H1 (cell line): ENCODE measurements at regions not wholly inside any gene's neighbourhood (a gene's known extent, or its start where the extent isn't known, plus 50 kb on each side); places are given as distances from the start of the nearest gene placed in this dataset.

Source experiments
- BRCA1 ChIP-seq: IDR thresholded peaks from 2 replicates; pipeline ENCODE4 v1.6.1; 2012; ENCODE audit warnings: low read depth, low read length, improper control_type of control experiment
- CREB1 ChIP-seq: IDR thresholded peaks from 2 replicates; pipeline ENCODE4 v1.6.1; 2012; ENCODE audit warnings: inconsistent platforms
- FOSL1 ChIP-seq: IDR thresholded peaks from 2 replicates; pipeline ENCODE4 v1.6.1; 2011; ENCODE audit warnings: mild to moderate bottlenecking, low read depth, low read length, moderate library complexity; ENCODE audit not compliant: insufficient read depth
- KDM4A ChIP-seq: IDR thresholded peaks from one replicate; pipeline ENCODE4 v1.7.1; 2012; ENCODE audit warnings: low read depth, mild to moderate bottlenecking, moderate library complexity, low read length, inconsistent platforms; ENCODE audit not compliant: severe bottlenecking
- POLR2A ChIP-seq, 2 experiments: IDR thresholded peaks; 1 replicate in 1 of 2; 2 replicates in 1 of 2; pipeline ENCODE4 v1.6.1; 2011; ENCODE audit warnings: low read depth in 2 of 2, low read length in 2 of 2, mild to moderate bottlenecking in 2 of 2; ENCODE audit errors: control extremely low read depth in 1 of 2
- RAD21 ChIP-seq, 2 experiments: IDR thresholded peaks in 1 of 2; conservative IDR thresholded peaks in 1 of 2; 2 replicates each; pipeline ENCODE4 v1.6.1; 2011; ENCODE audit warnings: low read depth in 2 of 2, low read length in 2 of 2, improper control_type of control experiment in 1 of 2, inconsistent platforms in 1 of 2, mild to moderate bottlenecking in 1 of 2, moderate library complexity in 1 of 2
- RXRA ChIP-seq: IDR thresholded peaks from 2 replicates; pipeline ENCODE4 v1.6.1; 2011; ENCODE audit warnings: low read depth, mild to moderate bottlenecking, low read length, moderate library complexity; ENCODE audit not compliant: insufficient read depth
- SP1 ChIP-seq: IDR thresholded peaks from 2 replicates; pipeline ENCODE4 v1.6.1; 2011; ENCODE audit warnings: low read depth, low read length
- TAF1 ChIP-seq: IDR thresholded peaks from 2 replicates; pipeline ENCODE4 v1.6.1; 2011; ENCODE audit warnings: mild to moderate bottlenecking, low read depth, low read length
- TBP ChIP-seq: IDR thresholded peaks from 2 replicates; pipeline ENCODE4 v1.6.1; 2011; ENCODE audit warnings: low read depth, low read length, improper control_type of control experiment
- YY1 ChIP-seq: IDR thresholded peaks from 2 replicates; pipeline ENCODE4 v1.6.1; 2011; ENCODE audit warnings: low read depth, mild to moderate bottlenecking, low read length
- TF ChIP-seq, protein P1 (sequence below): fragments of 300-600 bp; sonication (generic); IDR thresholded peaks from 2 replicates; pipeline ENCODE4 v1.7.1; 2012; ENCODE audit warnings: low read length, moderate library complexity, mild to moderate bottlenecking, inconsistent platforms; ENCODE audit not compliant: insufficient replicate concordance

DNA sequence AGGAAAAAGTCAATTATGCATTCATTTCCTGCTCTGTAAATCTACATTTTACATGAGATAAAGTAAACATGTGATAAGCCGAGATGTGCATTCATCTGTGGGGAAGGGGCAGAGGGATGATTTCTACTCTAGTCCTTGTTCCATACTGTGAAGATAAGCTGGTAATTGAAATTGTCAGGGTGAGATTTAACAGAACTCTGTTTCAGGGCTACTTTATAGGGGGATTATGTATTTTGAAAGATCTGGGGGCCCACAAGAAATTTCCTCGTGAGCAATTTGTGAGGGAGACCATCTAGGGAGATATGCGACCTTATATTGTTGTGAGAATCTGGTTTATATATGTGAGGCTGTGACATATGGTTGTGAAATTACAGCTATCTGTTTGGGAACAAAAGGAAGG is 73.1 kb upstream of the KCNK1 start (continued):
- TF ChIP-seq, protein P1, sequence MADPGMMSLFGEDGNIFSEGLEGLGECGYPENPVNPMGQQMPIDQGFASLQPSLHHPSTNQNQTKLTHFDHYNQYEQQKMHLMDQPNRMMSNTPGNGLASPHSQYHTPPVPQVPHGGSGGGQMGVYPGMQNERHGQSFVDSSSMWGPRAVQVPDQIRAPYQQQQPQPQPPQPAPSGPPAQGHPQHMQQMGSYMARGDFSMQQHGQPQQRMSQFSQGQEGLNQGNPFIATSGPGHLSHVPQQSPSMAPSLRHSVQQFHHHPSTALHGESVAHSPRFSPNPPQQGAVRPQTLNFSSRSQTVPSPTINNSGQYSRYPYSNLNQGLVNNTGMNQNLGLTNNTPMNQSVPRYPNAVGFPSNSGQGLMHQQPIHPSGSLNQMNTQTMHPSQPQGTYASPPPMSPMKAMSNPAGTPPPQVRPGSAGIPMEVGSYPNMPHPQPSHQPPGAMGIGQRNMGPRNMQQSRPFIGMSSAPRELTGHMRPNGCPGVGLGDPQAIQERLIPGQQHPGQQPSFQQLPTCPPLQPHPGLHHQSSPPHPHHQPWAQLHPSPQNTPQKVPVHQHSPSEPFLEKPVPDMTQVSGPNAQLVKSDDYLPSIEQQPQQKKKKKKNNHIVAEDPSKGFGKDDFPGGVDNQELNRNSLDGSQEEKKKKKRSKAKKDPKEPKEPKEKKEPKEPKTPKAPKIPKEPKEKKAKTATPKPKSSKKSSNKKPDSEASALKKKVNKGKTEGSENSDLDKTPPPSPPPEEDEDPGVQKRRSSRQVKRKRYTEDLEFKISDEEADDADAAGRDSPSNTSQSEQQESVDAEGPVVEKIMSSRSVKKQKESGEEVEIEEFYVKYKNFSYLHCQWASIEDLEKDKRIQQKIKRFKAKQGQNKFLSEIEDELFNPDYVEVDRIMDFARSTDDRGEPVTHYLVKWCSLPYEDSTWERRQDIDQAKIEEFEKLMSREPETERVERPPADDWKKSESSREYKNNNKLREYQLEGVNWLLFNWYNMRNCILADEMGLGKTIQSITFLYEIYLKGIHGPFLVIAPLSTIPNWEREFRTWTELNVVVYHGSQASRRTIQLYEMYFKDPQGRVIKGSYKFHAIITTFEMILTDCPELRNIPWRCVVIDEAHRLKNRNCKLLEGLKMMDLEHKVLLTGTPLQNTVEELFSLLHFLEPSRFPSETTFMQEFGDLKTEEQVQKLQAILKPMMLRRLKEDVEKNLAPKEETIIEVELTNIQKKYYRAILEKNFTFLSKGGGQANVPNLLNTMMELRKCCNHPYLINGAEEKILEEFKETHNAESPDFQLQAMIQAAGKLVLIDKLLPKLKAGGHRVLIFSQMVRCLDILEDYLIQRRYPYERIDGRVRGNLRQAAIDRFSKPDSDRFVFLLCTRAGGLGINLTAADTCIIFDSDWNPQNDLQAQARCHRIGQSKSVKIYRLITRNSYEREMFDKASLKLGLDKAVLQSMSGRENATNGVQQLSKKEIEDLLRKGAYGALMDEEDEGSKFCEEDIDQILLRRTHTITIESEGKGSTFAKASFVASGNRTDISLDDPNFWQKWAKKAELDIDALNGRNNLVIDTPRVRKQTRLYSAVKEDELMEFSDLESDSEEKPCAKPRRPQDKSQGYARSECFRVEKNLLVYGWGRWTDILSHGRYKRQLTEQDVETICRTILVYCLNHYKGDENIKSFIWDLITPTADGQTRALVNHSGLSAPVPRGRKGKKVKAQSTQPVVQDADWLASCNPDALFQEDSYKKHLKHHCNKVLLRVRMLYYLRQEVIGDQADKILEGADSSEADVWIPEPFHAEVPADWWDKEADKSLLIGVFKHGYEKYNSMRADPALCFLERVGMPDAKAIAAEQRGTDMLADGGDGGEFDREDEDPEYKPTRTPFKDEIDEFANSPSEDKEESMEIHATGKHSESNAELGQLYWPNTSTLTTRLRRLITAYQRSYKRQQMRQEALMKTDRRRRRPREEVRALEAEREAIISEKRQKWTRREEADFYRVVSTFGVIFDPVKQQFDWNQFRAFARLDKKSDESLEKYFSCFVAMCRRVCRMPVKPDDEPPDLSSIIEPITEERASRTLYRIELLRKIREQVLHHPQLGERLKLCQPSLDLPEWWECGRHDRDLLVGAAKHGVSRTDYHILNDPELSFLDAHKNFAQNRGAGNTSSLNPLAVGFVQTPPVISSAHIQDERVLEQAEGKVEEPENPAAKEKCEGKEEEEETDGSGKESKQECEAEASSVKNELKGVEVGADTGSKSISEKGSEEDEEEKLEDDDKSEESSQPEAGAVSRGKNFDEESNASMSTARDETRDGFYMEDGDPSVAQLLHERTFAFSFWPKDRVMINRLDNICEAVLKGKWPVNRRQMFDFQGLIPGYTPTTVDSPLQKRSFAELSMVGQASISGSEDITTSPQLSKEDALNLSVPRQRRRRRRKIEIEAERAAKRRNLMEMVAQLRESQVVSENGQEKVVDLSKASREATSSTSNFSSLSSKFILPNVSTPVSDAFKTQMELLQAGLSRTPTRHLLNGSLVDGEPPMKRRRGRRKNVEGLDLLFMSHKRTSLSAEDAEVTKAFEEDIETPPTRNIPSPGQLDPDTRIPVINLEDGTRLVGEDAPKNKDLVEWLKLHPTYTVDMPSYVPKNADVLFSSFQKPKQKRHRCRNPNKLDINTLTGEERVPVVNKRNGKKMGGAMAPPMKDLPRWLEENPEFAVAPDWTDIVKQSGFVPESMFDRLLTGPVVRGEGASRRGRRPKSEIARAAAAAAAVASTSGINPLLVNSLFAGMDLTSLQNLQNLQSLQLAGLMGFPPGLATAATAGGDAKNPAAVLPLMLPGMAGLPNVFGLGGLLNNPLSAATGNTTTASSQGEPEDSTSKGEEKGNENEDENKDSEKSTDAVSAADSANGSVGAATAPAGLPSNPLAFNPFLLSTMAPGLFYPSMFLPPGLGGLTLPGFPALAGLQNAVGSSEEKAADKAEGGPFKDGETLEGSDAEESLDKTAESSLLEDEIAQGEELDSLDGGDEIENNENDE, result no peak
- TF ChIP-seq BRCA1, result no peak
- TF ChIP-seq FOSL1, result no peak
- TF ChIP-seq TAF1, result no peak
- no peak for TF ChIP-seq YY1
- TF ChIP-seq POLR2A (IDR thresholded peaks at IDR 0.05; ENCODE audit: control extremely low read depth in 1 of 2, low read depth in 2 of 2, low read length in 2 of 2), result no peak
- no peak for TF ChIP-seq TBP
- TF ChIP-seq RXRA, result no peak
- no peak for TF ChIP-seq CREB1
- TF ChIP-seq KDM4A, result no peak
- TF ChIP-seq RAD21 (IDR thresholded peaks at IDR 0.05 in 1 of 2, conservative IDR thresholded peaks at IDR 0.05 in 1 of 2; ENCODE audit: low read depth in 2 of 2, low read length in 2 of 2), result no peak
- no peak for TF ChIP-seq SP1
- TF ChIP-seq, all 59 proteins: peak for 0
